Astrocyte of the cerebellum (primary cell): ENCODE measurements at regions not wholly inside any gene's neighbourhood (a gene's known extent, or its start where the extent isn't known, plus 50 kb on each side); places are given as distances from the start of the nearest gene placed in this dataset.

Experiments
- DNase-seq: peaks from one replicate; pipeline ENCODE4 v3.0.0-alpha.2; 2011; ENCODE audit warnings: low read depth
- H3K4me3 ChIP-seq: 2 replicates; pipeline ENCODE4 v1.5.1; 2011; ENCODE audit warnings: mild to moderate bottlenecking, low read depth, low read length, moderate library complexity
- in situ Hi-C: cut with HindIII; loops from 2 replicates; pipeline ENCODE4 v1.10.0; 2017; ENCODE audit warnings: low sequenced_read_pairs
- TF ChIP-seq, protein P1 (sequence below): IDR thresholded peaks from 2 replicates; pipeline ENCODE4 v1.5.1; 2012; ENCODE audit warnings: low read length, low read depth, moderate library complexity, mild to moderate bottlenecking; ENCODE audit errors: missing control alignments

DNA sequence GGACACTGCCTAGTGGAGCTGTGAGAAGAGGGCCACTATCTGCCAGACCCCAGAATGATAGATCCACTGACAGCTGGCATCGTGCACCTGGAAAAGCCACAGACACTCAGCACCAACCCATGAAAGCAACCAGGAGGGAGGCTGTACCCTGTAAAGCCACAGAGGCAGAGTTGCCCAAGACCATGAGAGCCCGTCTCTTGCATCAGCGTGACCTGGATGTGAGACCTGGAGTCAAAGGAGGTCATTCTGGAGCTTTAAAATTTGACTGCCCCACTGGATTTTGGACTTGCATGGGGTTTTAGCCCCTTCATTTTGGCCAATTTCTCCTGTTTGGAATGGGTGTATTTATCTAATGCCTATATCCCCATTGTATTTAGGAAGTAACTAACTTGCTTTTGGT is 83.5 kb upstream of the P3H2 start:
- TF ChIP-seq, protein P1, sequence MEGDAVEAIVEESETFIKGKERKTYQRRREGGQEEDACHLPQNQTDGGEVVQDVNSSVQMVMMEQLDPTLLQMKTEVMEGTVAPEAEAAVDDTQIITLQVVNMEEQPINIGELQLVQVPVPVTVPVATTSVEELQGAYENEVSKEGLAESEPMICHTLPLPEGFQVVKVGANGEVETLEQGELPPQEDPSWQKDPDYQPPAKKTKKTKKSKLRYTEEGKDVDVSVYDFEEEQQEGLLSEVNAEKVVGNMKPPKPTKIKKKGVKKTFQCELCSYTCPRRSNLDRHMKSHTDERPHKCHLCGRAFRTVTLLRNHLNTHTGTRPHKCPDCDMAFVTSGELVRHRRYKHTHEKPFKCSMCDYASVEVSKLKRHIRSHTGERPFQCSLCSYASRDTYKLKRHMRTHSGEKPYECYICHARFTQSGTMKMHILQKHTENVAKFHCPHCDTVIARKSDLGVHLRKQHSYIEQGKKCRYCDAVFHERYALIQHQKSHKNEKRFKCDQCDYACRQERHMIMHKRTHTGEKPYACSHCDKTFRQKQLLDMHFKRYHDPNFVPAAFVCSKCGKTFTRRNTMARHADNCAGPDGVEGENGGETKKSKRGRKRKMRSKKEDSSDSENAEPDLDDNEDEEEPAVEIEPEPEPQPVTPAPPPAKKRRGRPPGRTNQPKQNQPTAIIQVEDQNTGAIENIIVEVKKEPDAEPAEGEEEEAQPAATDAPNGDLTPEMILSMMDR = no peak
- no peak overlapping the region for H3K4me3 ChIP-seq
- in situ Hi-C loops = loop anchor here (25.0 kb wide), 1 partner anchor 508 kb away; no protein-coding TSS in a partner anchor

DNA sequence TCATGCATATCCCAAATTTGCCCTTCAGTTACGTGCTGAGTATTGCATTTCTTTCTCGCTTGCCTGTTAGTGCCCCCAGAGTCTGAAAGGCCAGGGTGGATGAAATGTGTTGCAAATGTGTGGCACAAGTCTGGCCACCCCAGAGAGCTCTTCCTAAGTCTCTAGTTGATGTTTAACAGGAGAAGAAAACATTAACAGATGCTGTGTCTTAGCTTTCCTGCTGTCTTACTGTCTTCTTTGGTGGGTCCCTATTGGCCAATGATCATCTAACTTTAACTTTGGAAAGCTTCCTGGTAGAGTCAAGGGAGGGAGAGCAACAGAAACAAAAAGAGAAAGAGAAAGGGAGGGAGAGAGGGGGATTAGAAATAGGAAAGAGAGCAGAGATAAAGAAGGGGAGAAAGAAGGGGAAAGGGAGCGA is 76.7 kb upstream of the P3H2 start:
- TF ChIP-seq, protein P1 = no peak
- in situ Hi-C loops = loop anchor here (5.0 kb wide), 2 partner anchors 40 to 225 kb away; no protein-coding TSS in a partner anchor
- no peak overlapping the region for H3K4me3 ChIP-seq
- DNase-seq = no peak

More for the DNA sequence above, 83.5 kb upstream of the P3H2 start:
- DNase-seq = no peak

DNA sequence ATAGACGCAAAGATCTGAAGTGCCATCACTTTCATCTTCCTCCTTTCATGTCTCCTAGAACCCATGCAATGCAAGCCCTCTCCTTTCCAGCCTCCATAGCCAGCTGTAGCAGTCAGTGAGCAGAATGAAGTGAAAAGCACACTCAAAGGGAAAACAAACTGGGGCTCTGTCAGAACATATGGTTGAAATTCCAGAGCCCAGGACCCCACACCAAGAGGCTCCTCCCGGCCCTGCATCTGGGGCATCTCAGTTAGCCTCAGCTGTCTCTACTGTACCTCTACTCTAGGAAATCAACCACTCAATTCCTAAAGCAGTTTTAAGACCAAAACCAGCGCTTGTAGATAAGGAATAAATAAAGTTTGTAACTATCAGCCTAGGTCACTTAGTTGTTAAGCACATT is 73.8 kb upstream of the P3H2 start:
- DNase-seq = no peak
- H3K4me3 ChIP-seq = no peak overlapping the region
- in situ Hi-C loops = no loop called here
- TF ChIP-seq, protein P1 = no peak

DNA sequence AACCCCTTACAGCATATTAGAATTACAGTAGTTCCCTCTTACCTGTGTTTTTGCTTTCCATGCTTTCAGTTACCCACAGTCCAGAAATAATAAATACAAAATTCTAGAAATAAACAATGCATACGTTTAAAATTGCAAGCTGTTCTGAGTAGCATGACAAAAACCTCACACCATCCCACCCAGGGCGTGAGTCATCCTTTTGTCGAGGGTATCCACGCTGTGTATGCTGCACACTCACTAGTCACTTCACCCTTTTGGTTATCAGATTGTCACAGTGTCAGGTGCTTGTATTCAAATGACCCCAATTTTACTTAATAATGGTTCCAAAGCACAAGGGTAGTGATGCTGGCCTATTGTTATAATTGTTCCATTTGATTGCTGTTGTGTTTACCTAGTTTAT is 72.5 kb upstream of the P3H2 start:
- no peak overlapping the region for H3K4me3 ChIP-seq
- in situ Hi-C loops = no loop called here
- no peak for DNase-seq
- TF ChIP-seq, protein P1 = no peak

DNA sequence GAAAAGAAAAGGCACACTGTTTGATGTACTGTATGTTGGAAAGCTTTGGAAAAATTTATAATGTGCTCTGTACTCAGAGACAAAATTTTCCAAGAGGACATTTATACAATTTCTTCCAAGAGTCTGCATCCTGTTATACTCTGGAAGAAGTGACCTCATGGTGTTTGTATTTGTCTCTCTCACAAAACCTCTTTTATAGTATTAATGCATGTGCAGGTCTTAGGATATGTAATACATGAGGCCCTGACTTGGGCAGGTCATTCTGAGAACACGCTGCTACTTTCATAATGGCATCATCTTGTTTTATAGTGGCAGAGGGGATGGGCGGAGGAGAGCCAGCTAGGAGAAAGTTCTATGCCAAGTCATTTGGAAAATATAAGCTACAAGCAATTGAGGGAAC is 72.0 kb upstream of the P3H2 start:
- no peak for DNase-seq
- no peak overlapping the region for H3K4me3 ChIP-seq
- in situ Hi-C loops = no loop called here
- TF ChIP-seq, protein P1 = no peak

DNA sequence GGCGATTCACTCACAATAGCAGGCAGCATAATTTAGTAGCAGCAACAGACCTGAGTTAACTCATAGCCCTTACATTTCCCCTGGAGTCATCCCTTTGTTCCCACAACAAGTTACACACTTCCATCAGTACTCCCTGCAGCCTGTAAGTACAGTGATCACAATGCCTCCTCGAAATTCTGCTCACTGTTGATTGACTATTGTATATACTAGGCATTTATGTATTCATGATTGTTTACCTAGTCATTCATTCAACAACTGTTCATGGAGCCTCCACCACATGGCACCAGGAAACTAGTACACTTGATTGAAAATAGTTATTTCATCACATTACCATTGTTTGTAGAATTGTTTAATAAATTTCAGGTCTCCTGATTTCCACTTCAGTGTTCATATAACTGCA is 71.4 kb upstream of the P3H2 start:
- H3K4me3 ChIP-seq = no peak overlapping the region
- DNase-seq = no peak
- in situ Hi-C loops = no loop called here
- TF ChIP-seq, protein P1 = no peak

DNA sequence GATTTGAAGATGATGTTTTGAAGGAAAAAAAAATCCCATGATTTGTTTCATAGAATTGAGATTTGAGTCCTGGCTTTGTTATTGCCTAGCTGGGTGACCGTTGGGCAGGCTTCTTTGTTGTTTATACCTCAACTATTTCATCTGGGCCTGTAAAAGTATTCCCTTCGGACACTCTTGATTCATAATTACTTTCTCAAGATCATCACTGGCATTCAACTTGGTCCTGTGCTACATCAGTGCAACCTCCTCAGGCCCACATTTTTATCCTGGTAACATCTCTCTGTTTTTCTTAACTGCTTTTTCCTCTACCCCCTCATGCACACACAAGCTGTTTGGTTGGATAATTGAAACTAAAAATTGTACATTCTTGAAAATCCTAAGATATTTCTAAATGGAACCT is 67.5 kb upstream of the P3H2 start:
- TF ChIP-seq, protein P1 = no peak
- H3K4me3 ChIP-seq = no peak overlapping the region
- no peak for DNase-seq
- in situ Hi-C loops = no loop called here
